ENCODE measurements at regions not wholly inside any gene's neighbourhood (a gene's known extent, or its start where the extent isn't known, plus 50 kb on each side); places are given as distances from the start of the nearest gene placed in this dataset.

GRCh38 chr12:107622001-107622400, 63.6 kb upstream of the PWP1 start:
- peak; percentile 75 to 85 (median 76) for TF ChIP-seq CTCF (IDR thresholded peaks at IDR 0.05; ENCODE audit: control extremely low read depth in 1 of 3, insufficient read depth in 1 of 3, low read depth in 1 of 3, low read length in 3 of 3)
- peak; percentile 17; the same call in 1 of the 2 replicates for TF ChIP-seq MAX (IDR thresholded peaks at IDR 0.05)
- TF ChIP-seq E2F6 (IDR thresholded peaks at IDR 0.05): no peak
- no peak for TF ChIP-seq CHD2 (IDR thresholded peaks at IDR 0.05; ENCODE audit: low read length)
- TF ChIP-seq POLR2A (IDR thresholded peaks at IDR 0.05; ENCODE audit: control extremely low read depth in 1 of 2, low read depth in 2 of 2, low read length in 2 of 2): no peak
- TF ChIP-seq NRF1 (IDR thresholded peaks at IDR 0.05; ENCODE audit: low read depth, low read length): no peak
- no peak for TF ChIP-seq PHF8 (conservative IDR thresholded peaks at IDR 0.05; ENCODE audit: low read depth, low read length)
- TF ChIP-seq RFX5 (IDR thresholded peaks at IDR 0.05; ENCODE audit: borderline replicate concordance, low read depth, low read length): no peak
- no peak for TF ChIP-seq POLR2AphosphoS5 (IDR thresholded peaks at IDR 0.05; ENCODE audit: low read depth, low read length)
- TF ChIP-seq KDM1A (IDR thresholded peaks at IDR 0.05; ENCODE audit: borderline replicate concordance, low read length): no peak
- TF ChIP-seq RXRA (IDR thresholded peaks at IDR 0.05; ENCODE audit: insufficient read depth, low read depth, low read length): no peak
- no peak for TF ChIP-seq EZH2 (IDR thresholded peaks at IDR 0.05; ENCODE audit: low read depth, low read length, severe bottlenecking)

Measured in H1 (cell line).